Heart left ventricle (tissue), 16 donors: ENCODE measurements at regions not wholly inside any gene's neighbourhood (a gene's known extent, or its start where the extent isn't known, plus 50 kb on each side); places are given as distances from the start of the nearest gene placed in this dataset.

ENCODE experiments used
- ATAC-seq, 4 donors: fragments of 200-7000 bp; cut with Tn5 transposase; one replicate each; pipeline ENCODE4 v1.9.1; 2020 to 2022; ENCODE audit warnings: moderate library complexity in 4 of 4, mild to moderate bottlenecking in 3 of 4, moderate number of reproducible peaks in 1 of 4
- DNase-seq, 5 donors: peaks; one replicate each; pipeline ENCODE4 v3.0.0-alpha.2; 2020
- H3K27ac ChIP-seq, 12 donors: fragments of 200-600 bp; sonication (generic) in 4 of 12; one replicate each; pipeline versions ENCODE4 v1.5.0 to v1.8.0; 2016 to 2022; ENCODE audit warnings: mild to moderate bottlenecking in 2 of 12
- H3K27me3 ChIP-seq, 9 donors: fragments of 200-600 bp; sonication (generic) in 2 of 9; one replicate each; pipeline versions ENCODE4 v1.5.1 to v1.8.0; 2016 to 2022; ENCODE audit warnings: mild to moderate bottlenecking in 3 of 9
- H3K36me3 ChIP-seq, 9 donors: fragments of 200-600 bp; sonication (generic) in 2 of 9; one replicate each; pipeline versions ENCODE4 v1.5.0 to v1.8.0; 2018 to 2022; ENCODE audit warnings: mild to moderate bottlenecking in 2 of 9
- H3K4me1 ChIP-seq, 12 donors: fragments of 200-600 bp; sonication (generic) in 4 of 12; one replicate each; pipeline versions ENCODE4 v1.5.0 to v1.8.0; 2016 to 2022; ENCODE audit warnings: mild to moderate bottlenecking in 3 of 12
- H3K4me3 ChIP-seq, 12 donors: fragments of 200-600 bp; sonication (generic) in 4 of 12; one replicate each; pipeline versions ENCODE4 v1.5.0 to v1.8.0; 2017 to 2022; ENCODE audit warnings: mild to moderate bottlenecking in 9 of 12, moderate library complexity in 4 of 12
- H3K9me3 ChIP-seq, 12 donors: fragments of 200-600 bp; sonication (generic) in 4 of 12; one replicate each; pipeline versions ENCODE4 v1.5.0 to v1.8.0; 2016 to 2022; ENCODE audit warnings: mild to moderate bottlenecking in 1 of 12
- POLR2A ChIP-seq, 2 donors: fragments of 450-650 bp; IDR thresholded peaks; one replicate each; pipeline ENCODE4 v1.6.1; 2017; ENCODE audit warnings: antibody characterized with exemption in 2 of 2, mild to moderate bottlenecking in 2 of 2, moderate library complexity in 2 of 2
- WGBS, 4 donors: extraction: QIAGEN DNeasy Blood & Tissue Kit in 2 of 4; methylation state at CpG; one replicate each; pipeline versions ENCODE4 v1.1.5 to v1.1.7; 2013 to 2018; 5-methylcytosine and 5-hydroxymethylcytosine counted together
- intact Hi-C, 10 donors: fragments of 100-400 bp; cut with DNase I; formaldehyde crosslinking; loops; one replicate each; pipeline versions ENCODE4 v1.11.1 to v1.14.2; 2022
- TF ChIP-seq, protein P1 (sequence below), 12 donors: fragments of 200-600 bp; sonication (generic) in 4 of 12; IDR thresholded peaks; one replicate each; pipeline versions ENCODE4 v1.5.0 to v1.8.0; 2018 to 2022; ENCODE audit warnings: antibody characterized with exemption in 12 of 12, mild to moderate bottlenecking in 5 of 12
- donor health status: ischemic (EF 13 %, LVEDD 7.1; RV severe dilation, severe dysfunction).
- donor health status: healthy with polysubstance abuse.
- donor health status: DM: no; HTN: yes; CAD: no.
- donor health status: DM: no; HTN: no; CAD: no.
- donor health status: ischemic (EF 25% LVEDD 6.9; RV normal size, moderate dysfunction).
- donor health status: ischemic (EF 25% LVEDD 5.7; RV mildly dilated, moderate dysfunction).
- donor health status: healthy.
- donor health status: DM: yes; HTN: yes; CAD: no.
- donor health status: ischemic (EF 35%, LVEDD 5.7; RV mildly dilated, moderate dysfunction).
- donor health status: nonischemic (EF 11% LVEDD 7.7; RV severe dilation, severe dysfunction).
- donor health status: DM: yes; HTN: yes; CAD: no.
- donor health status: PGD.
- donor health status: ischemic (EF 29% LVEDD 5.4; RV normal size, mild dysfunction).
- donor health status: nonischemic (EF 23%, LVEDD 6.1; RV moderate dilation, normal function).

GRCh38 chr14:71733210-71733883, 198.9 kb upstream of the RGS6 start:
- intact Hi-C loops = no loop called here
- ATAC-seq = no peak
- no peak overlapping the region for H3K27ac ChIP-seq
- DNase-seq = no peak
- H3K36me3 ChIP-seq = peaks cover 0 to 83% (median 24%) of the 10 kb centered on the region in 9 donors
- WGBS, 4 donors = 92 to 95% (median 94%) methylated on average over 6 of the region's 6 CpGs
- no peak for TF ChIP-seq POLR2A (IDR thresholded peaks at IDR 0.05)
- TF ChIP-seq, protein P1, sequence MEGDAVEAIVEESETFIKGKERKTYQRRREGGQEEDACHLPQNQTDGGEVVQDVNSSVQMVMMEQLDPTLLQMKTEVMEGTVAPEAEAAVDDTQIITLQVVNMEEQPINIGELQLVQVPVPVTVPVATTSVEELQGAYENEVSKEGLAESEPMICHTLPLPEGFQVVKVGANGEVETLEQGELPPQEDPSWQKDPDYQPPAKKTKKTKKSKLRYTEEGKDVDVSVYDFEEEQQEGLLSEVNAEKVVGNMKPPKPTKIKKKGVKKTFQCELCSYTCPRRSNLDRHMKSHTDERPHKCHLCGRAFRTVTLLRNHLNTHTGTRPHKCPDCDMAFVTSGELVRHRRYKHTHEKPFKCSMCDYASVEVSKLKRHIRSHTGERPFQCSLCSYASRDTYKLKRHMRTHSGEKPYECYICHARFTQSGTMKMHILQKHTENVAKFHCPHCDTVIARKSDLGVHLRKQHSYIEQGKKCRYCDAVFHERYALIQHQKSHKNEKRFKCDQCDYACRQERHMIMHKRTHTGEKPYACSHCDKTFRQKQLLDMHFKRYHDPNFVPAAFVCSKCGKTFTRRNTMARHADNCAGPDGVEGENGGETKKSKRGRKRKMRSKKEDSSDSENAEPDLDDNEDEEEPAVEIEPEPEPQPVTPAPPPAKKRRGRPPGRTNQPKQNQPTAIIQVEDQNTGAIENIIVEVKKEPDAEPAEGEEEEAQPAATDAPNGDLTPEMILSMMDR (IDR thresholded peaks at IDR 0.05) = no peak
- H3K4me1 ChIP-seq = no peaks in the 10 kb centered on the region
- H3K4me3 ChIP-seq = no peak overlapping the region
- H3K27me3 ChIP-seq = no peaks in the 10 kb centered on the region
- no peaks in the 10 kb centered on the region for H3K9me3 ChIP-seq

DNA sequence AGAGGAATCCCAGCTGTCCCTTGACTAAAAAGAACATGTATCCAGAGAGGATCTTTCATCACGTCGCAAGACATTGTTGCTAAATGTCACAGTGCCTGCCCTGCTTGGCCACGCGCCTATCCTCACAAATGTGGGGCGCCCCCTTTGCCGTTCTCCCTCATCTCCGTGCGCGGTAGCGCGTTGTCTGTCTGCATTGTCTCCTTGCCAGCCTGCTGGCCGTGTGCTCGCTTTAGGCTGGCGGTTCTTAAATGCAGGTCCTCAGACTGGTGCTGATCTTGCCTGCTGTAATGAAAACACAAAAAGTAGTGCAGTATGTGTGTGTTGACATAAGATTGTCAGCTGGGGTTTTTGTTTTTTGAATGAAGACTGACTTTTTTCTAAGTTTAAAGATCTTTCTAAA, 198.2 kb upstream of the RGS6 start:
- Histone ChIP-seq H3K36me3 (peaks cover 0 to 89% (median 24%) of the 10 kb centered on the region in 9 donors), H3K27ac (no peak overlapping the region), H3K27me3 (no peaks in the 10 kb centered on the region), H3K9me3 (no peaks in the 10 kb centered on the region), H3K4me3 (no peak overlapping the region), H3K4me1 (peaks cover 0 to 2% (median 0%) of the 10 kb centered on the region in 12 donors)
- ATAC-seq (no peak), DNase-seq (no peak)
- TF ChIP-seq, protein P1 (IDR thresholded peaks at IDR 0.05) = no peak
- TF ChIP-seq POLR2A (IDR thresholded peaks at IDR 0.05) = no peak
- WGBS, 4 donors = 90 to 93% (median 92%) methylated on average over 14 of the region's 14 CpGs
- intact Hi-C loops = no loop called here

- Histone ChIP-seq H3K27ac (no peak overlapping the region), H3K4me1 (peaks cover 0 to 7% (median 0%) of the 10 kb centered on the region in 12 donors), H3K27me3 (no peaks in the 10 kb centered on the region), H3K36me3 (peaks cover 0 to 85% (median 24%) of the 10 kb centered on the region in 9 donors), H3K9me3 (no peaks in the 10 kb centered on the region), H3K4me3 (no peak overlapping the region)
- 91 to 93% (median 92%) methylated on average over 2 of the region's 2 CpGs for WGBS, 4 donors
- ATAC-seq (no peak), DNase-seq (no peak)
- intact Hi-C loops = no loop called here
- TF ChIP-seq, protein P1 (IDR thresholded peaks at IDR 0.05) = no peak
- no peak for TF ChIP-seq POLR2A (IDR thresholded peaks at IDR 0.05)
These were observed 197.3 kb upstream of the RGS6 start for GRCh38 chr14:71734885-71735284.

- no peak for TF ChIP-seq POLR2A (IDR thresholded peaks at IDR 0.05)
- TF ChIP-seq, protein P1 (IDR thresholded peaks at IDR 0.05) = no peak
- Histone ChIP-seq H3K4me1 (peaks cover 0 to 9% (median 2%) of the 10 kb centered on the region in 12 donors), H3K36me3 (peaks cover 0 to 59% (median 18%) of the 10 kb centered on the region in 9 donors), H3K27me3 (no peaks in the 10 kb centered on the region), H3K27ac (no peak overlapping the region), H3K4me3 (no peak overlapping the region), H3K9me3 (no peaks in the 10 kb centered on the region)
- no peak for DNase-seq
- intact Hi-C loops = no loop called here
- WGBS, 4 donors = 57 to 68% (median 62%) methylated on average over 3 of the region's 3 CpGs
- no peak for ATAC-seq
These were observed 194.5 kb upstream of the RGS6 start for GRCh38 chr14:71737760-71738159.
